ENCODE measurements at regions not wholly inside any gene's neighbourhood (a gene's known extent, or its start where the extent isn't known, plus 50 kb on each side); places are given as distances from the start of the nearest gene placed in this dataset.
A peak's percentile ranks its signal among the peaks of the same experiment; 100 is the strongest.

DNA sequence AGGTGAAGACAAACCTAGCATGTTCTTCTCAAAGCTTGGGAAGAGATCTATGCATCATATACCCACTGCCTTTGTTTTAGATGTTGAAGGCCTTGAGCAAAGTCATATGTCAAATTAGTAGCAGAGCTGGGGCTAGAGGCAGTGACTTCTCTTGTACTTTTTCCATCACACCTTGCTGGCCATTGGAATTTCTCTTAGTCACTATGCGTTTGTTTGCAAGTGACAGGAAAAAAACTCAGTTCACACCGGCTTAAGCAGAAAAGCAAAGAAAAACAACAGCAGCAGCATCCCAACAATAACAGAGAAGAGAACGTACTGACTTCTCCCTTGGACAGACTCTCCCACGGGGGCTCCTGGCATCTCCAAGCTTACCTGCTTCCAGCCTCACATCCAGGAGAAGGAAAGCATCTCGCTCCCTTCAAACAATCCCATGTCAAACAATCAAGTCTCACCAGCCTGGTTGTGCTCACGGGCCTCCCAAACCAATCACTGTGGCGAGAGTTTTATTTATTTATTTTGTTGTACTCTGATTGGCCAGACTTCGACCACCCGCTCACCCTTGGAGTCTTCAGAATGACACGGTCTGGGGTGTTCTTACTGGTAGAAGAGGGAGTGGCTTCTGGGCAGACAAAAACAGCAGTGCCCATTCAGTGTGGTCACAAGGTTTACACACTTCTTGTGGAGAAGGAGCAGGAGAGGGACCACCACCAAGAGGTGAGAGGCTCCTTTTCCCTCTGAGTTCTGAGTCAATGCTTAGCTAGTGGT is 83.8 kb upstream of the STC2 start:
- ChIA-PET CTCF (no interaction called here), POLR2A (no interaction called here)
- TF ChIP-seq BHLHE40 (IDR thresholded peaks at IDR 0.05; ENCODE audit: borderline replicate concordance) (no peak), ARNT (IDR thresholded peaks at IDR 0.05) (no peak)
- no peak for DNase-seq (ENCODE audit: extremely low spot score)

DNA sequence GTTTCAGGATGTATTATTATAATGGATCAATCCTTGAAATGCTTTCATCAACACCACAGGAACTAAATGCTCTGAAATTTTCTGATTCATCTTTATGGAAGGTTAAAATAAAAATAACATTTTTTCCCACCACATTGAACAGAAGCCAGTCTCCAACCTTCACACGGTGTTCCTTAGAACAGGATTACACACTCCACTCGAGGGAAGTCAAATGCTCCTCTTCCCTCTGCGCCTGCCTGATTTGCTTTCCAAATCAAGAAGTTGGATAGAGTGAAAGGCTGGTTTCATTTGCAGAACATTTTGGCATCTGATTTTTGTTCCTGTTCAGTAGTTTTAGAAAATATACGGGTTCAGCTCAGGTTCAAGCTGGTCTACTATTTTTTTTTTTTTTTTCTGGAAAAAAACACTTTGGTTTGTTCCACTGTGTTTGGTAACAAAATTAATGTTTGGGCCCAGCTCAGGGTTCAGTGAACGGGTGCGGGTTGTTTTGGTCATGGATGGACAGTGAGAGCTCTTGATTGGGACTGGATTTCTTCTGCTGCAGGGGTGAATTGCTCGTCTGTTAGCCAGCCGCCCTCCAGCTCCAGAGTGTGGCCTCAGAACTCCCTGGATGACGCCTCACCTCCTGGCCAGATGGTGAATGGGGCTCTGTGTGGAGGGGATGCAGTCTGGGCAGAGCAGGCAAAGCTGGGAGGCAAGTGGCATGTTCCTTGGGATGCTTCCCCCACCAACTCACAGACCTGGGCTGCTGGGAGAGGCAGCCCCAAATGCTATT is 82.4 kb upstream of the STC2 start:
- no peak for DNase-seq (ENCODE audit: extremely low spot score)
- ChIA-PET POLR2A (no interaction called here), CTCF (interaction anchor here (0.6 kb wide), 1 partner anchor 15 kb away, joined by 5 read pairs; no protein-coding TSS in a partner anchor)
- TF ChIP-seq ARNT (IDR thresholded peaks at IDR 0.05) (no peak), ZNF384 (IDR thresholded peaks at IDR 0.05) (no peak), HDGF (IDR thresholded peaks at IDR 0.05; ENCODE audit: borderline replicate concordance) (no peak), SP1 (IDR thresholded peaks at IDR 0.05) (no peak), CTBP1 (IDR thresholded peaks at IDR 0.05; ENCODE audit: borderline replicate concordance) (no peak)
- TF ChIP-seq, protein P1, sequence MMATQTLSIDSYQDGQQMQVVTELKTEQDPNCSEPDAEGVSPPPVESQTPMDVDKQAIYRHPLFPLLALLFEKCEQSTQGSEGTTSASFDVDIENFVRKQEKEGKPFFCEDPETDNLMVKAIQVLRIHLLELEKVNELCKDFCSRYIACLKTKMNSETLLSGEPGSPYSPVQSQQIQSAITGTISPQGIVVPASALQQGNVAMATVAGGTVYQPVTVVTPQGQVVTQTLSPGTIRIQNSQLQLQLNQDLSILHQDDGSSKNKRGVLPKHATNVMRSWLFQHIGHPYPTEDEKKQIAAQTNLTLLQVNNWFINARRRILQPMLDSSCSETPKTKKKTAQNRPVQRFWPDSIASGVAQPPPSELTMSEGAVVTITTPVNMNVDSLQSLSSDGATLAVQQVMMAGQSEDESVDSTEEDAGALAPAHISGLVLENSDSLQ (IDR thresholded peaks at IDR 0.05), result no peak

DNA sequence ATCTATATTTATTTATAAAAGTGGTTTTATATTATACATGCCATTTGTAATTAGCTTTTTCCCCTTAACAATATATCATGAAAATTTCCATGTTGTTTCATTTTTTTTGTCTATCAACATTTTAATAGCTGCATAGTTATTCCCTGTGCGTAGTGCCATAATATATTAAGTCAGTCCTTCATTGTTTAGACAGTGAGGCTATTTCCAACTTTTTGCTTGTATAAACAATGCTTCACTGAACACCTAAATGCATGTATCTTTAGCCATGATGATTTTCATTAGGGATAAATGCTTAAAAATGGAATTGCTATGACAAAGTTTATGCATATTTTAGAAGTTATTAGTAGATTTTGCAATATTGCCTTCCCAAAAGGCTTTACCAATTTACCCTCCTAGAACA is 80.7 kb upstream of the STC2 start:
- POLR2A ChIA-PET, result no interaction called here
- no peak for TF ChIP-seq FOXM1 (IDR thresholded peaks at IDR 0.05; ENCODE audit: borderline replicate concordance)
- CTCF ChIA-PET, result no interaction called here
- DNase-seq (ENCODE audit: extremely low spot score), result no peak

DNA sequence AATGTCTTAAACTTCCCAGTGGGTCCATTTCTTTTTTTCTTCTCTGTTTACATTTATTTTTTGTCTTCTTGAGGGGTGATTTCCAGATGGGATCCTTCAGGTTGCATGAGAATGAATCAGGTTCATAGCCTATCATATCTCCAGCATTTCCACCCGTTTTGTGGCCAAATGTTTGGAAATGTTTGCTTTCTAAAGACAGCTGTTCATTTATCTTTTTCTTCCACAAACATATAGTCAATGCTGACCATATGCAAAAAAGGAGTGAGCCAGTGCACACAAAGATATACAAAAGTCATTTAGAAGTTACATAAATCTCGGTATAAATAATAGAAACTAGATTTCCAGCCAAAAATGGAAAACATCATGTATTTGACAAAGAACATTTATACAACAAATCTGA is 71.6 kb upstream of the STC2 start:
- ChIA-PET POLR2A (no interaction called here), CTCF (no interaction called here)
- TF ChIP-seq ARNT (IDR thresholded peaks at IDR 0.05), result no peak
- no peak for TF ChIP-seq LEF1 (IDR thresholded peaks at IDR 0.05; ENCODE audit: borderline replicate concordance)
- no peak for TF ChIP-seq SP1 (IDR thresholded peaks at IDR 0.05)
- no peak for TF ChIP-seq FOXK2 (IDR thresholded peaks at IDR 0.05)
- no peak for DNase-seq (ENCODE audit: extremely low spot score)

DNA sequence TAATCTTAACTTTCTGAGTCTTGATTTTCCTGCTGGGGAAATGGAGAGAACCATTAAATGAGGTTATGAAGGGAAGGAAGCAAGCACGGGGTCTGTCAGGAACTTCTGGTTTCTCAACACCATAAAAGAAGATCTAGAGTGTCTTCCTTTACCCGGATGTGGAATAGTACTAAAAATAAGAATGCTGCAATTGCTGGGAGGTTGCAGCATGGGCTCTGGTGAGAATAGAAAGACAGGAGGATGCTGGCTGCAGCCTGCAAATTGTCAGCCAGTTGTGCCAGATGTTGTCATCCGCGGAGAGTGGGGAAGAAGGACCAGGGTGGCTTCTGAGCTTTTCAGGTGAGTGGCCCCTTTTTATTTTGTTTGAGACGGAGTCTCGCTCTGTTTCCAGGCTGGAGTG is 69.3 kb upstream of the STC2 start:
- TF ChIP-seq FOXK2 (IDR thresholded peaks at IDR 0.05) (no peak), NFRKB (IDR thresholded peaks at IDR 0.05) (no peak), CTBP1 (IDR thresholded peaks at IDR 0.05; ENCODE audit: borderline replicate concordance) (no peak), HDGF (IDR thresholded peaks at IDR 0.05; ENCODE audit: borderline replicate concordance) (no peak), L3MBTL2 (conservative IDR thresholded peaks at IDR 0.05) (no peak), ZNF384 (IDR thresholded peaks at IDR 0.05) (no peak), SP1 (IDR thresholded peaks at IDR 0.05) (no peak), ARNT (IDR thresholded peaks at IDR 0.05) (no peak), FOXM1 (IDR thresholded peaks at IDR 0.05; ENCODE audit: borderline replicate concordance) (no peak), SUZ12 (IDR thresholded peaks at IDR 0.05) (no peak), BHLHE40 (IDR thresholded peaks at IDR 0.05; ENCODE audit: borderline replicate concordance) (no peak), FOXA1 (IDR thresholded peaks at IDR 0.05) (no peak), TARDBP (IDR thresholded peaks at IDR 0.05) (no peak), ELF4 (IDR thresholded peaks at IDR 0.05) (no peak), LEF1 (IDR thresholded peaks at IDR 0.05; ENCODE audit: borderline replicate concordance) (no peak)
- TF ChIP-seq, protein P1 (IDR thresholded peaks at IDR 0.05), result no peak
- ChIA-PET POLR2A (no interaction called here), CTCF (interaction anchor here (0.6 to 0.7 kb wide), 2 partner anchors 9 to 1145 kb away, joined by 3 read pairs; no protein-coding TSS in a partner anchor)
- no peak for DNase-seq (ENCODE audit: extremely low spot score)

DNA sequence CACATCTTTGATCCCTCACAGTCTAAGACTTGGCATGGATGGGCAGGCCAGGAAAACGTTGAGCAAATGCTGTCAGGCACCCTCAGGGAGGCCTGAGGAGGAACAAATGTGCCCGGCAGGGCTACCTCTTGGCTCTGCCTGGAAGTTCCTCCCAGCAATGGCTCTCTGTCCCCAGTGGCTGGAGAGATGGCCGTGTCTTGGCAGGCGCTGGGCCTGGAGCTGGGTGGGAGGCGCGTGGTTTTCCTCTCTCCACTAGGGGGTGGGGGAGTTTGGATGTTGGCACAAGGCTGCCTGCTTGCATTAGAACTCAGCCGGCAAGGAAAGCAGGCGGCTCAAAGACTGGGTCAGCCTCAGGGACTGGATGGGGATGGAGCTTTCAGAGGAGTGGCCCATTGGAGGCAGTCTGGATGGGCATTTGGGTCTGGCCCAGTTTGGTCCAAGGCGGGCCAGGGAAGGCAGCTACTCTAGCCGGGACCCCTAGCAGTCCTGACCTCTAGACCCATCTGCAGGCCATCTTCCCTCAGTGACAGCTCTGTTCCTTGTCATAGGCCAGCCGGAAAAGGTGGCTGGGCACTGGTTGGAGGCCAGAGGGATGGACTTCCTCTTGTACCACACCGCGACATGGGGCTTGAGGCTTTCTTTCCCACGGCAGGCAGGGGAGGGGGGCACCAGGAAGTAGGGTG is 68.2 kb upstream of the STC2 start:
- ChIA-PET CTCF (interaction anchor here (0.7 to 0.8 kb wide), 3 partner anchors 14 to 1147 kb away, joined by 3 to 5 read pairs (median 3); no protein-coding TSS in a partner anchor), POLR2A (no interaction called here)

More for the DNA sequence above, 68.2 kb upstream of the STC2 start:
- DNase-seq (ENCODE audit: extremely low spot score), result peak; percentile 59
- TF ChIP-seq NFRKB (IDR thresholded peaks at IDR 0.05) (no peak), ARNT (IDR thresholded peaks at IDR 0.05) (no peak), TARDBP (IDR thresholded peaks at IDR 0.05) (no peak), FOXM1 (IDR thresholded peaks at IDR 0.05; ENCODE audit: borderline replicate concordance) (no peak), L3MBTL2 (conservative IDR thresholded peaks at IDR 0.05) (no peak), LEF1 (IDR thresholded peaks at IDR 0.05; ENCODE audit: borderline replicate concordance) (no peak), BHLHE40 (IDR thresholded peaks at IDR 0.05; ENCODE audit: borderline replicate concordance) (no peak), ELF4 (IDR thresholded peaks at IDR 0.05) (no peak), CTBP1 (IDR thresholded peaks at IDR 0.05; ENCODE audit: borderline replicate concordance) (no peak), FOXA1 (IDR thresholded peaks at IDR 0.05) (no peak), FOXK2 (IDR thresholded peaks at IDR 0.05) (no peak), SUZ12 (IDR thresholded peaks at IDR 0.05) (no peak), ZNF384 (IDR thresholded peaks at IDR 0.05) (no peak), HDGF (IDR thresholded peaks at IDR 0.05; ENCODE audit: borderline replicate concordance) (no peak), SP1 (IDR thresholded peaks at IDR 0.05) (no peak)
- TF ChIP-seq, protein P1 (IDR thresholded peaks at IDR 0.05), result no peak

All from HEK293T (cell line).